PC-3 (cell line): ENCODE measurements at regions not wholly inside any gene's neighbourhood (a gene's known extent, or its start where the extent isn't known, plus 50 kb on each side); places are given as distances from the start of the nearest gene placed in this dataset.

Experiments
- EZH2 ChIP-seq: fragments of 300-600 bp; sonication (generic); IDR thresholded peaks from one replicate; pipeline ENCODE4 v1.6.1; 2017; ENCODE audit warnings: antibody characterized with exemption, mild to moderate bottlenecking, low read length; ENCODE audit not compliant: unreplicated experiment
- EZH2phosphoT487 ChIP-seq: fragments of 300-600 bp; sonication (generic); IDR thresholded peaks from 2 replicates; pipeline ENCODE4 v1.6.1; 2018; ENCODE audit warnings: mild to moderate bottlenecking, antibody characterized with exemption, low read length, borderline replicate concordance
- TF ChIP-seq, protein P1 (sequence below): fragments of 300-600 bp; sonication (generic); conservative IDR thresholded peaks from 2 replicates; pipeline ENCODE4 v1.5.1; 2017; ENCODE audit warnings: antibody characterized with exemption, low read depth, mild to moderate bottlenecking, low read length

DNA sequence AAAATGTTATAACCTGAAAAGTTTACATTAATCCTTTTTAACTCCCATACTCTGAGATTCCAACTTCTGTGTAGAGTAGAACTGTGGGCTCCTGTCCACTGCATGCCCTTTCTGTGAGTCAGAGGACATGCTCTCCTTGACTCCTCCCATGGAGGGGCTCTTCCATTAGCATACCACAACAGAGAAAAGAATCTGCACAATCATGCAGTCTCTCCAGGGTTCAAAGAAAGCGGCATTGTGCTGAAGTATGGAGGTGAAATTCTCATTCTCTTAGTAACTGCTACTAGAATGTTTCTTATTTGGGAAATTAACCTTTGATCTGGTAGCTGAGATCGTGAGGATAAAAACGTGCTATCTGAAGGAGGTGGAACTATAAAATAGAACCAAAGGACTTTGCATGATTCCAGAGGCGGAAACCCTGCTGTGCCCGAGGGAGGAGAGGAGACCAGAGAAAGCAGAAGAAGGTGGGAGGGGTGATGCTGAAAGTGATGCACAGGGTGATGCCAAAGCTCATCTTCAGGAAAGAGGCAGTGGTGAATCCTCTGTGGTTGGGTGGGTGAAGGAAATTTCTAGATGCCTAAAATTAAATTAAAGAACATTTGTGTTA, 202.2 kb upstream of the PCSK2 start:
- TF ChIP-seq, protein P1, sequence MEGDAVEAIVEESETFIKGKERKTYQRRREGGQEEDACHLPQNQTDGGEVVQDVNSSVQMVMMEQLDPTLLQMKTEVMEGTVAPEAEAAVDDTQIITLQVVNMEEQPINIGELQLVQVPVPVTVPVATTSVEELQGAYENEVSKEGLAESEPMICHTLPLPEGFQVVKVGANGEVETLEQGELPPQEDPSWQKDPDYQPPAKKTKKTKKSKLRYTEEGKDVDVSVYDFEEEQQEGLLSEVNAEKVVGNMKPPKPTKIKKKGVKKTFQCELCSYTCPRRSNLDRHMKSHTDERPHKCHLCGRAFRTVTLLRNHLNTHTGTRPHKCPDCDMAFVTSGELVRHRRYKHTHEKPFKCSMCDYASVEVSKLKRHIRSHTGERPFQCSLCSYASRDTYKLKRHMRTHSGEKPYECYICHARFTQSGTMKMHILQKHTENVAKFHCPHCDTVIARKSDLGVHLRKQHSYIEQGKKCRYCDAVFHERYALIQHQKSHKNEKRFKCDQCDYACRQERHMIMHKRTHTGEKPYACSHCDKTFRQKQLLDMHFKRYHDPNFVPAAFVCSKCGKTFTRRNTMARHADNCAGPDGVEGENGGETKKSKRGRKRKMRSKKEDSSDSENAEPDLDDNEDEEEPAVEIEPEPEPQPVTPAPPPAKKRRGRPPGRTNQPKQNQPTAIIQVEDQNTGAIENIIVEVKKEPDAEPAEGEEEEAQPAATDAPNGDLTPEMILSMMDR, result no peak
- TF ChIP-seq EZH2 (no peak), EZH2phosphoT487 (no peak)
